Nucleus accumbens (tissue), 56 donors: ENCODE measurements at regions not wholly inside any gene's neighbourhood (a gene's known extent, or its start where the extent isn't known, plus 50 kb on each side); places are given as distances from the start of the nearest gene placed in this dataset.

ENCODE experiments used
- DNase-seq, 56 donors: peaks; one replicate each; lab custom pipeline; 2025; lab: John Stamatoyannopoulos, UW

GRCh38 chr5:85784746-85785145 is 833.0 kb upstream of the COX7C start:
- DNase-seq: no peak

DNA sequence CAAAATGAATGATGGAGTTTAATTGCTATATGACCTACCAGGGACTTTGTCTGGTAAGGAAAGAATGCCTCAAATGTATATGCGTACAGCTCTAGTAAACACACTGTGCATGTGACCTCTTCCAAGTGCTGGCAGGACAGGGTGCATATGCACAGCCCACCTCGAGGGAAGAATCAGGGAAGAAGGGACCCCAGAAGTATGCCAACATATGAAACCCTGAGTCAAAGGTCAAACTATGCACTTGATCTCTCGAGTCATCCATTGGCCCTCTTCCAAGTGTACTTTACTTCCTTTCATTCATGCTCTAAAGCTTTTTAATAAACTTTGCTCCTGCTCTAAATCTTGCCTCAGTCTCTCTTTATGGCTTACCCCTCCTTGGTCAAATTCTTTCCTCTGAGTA is 804.6 kb upstream of the COX7C start:
- no peak for DNase-seq

DNA sequence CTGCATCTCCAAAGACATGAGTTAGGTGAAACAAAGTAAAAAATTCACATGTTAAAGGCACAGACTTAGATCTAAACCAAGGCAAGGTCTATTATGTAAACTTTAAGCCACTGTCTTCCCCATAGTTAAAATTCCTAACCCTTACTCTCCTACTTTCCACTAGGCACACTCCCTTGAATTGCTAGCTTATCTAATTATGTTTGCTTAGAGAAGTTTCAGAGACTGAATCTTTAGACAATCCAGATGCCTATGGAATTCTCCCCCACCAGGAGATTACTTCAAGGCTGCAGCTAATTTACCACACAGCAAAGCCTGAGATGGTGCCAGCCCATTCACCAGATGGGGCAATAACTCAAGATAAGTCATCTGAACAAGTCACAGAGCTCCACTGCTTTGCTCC is 803.1 kb upstream of the COX7C start:
- DNase-seq: no peak

DNA sequence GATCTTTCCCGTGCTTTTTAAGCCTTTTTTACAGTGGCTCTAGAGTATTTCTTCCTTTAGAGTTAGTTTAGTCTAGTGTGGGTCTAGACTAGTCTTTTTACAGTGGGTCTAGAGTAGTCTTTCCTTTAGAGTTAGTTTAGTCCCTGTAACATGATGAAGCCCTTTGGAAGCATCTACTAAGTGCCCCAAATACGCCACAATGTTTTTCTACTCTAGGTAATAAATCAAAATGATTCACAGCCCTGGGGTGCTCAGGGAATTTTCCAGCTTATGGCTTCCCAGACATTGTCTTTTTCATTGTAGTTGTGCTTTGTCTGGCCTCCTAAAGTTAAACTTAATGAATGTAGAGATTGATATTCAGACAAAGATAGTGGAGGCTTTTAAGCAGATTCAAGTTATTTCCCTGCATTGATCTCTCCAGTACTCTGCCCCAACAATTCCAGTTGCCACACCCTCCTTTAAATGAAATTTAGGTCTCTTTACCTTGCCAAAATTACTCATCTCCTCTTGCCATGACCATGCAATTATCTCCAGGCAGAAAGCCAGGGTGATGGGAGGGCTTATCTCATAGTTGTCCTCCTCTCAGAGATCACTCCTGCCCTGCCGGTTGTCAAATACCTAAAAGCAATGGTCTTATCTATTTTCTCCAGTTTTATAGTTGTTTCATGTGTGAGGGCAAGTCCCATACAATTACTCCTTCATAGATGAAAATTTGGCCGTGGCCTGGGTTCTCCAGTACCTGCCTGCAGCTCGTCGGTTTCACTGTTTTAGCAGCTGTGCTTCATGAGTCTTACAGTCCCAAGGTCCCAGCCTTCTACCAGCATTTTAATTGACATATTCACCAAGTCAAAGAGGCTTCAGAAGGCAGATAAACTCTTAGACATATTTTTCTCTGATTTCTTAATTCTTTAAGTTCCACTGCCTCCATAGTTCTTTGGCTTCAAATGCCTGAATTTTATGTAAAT is 794.0 kb upstream of the COX7C start:
- DNase-seq: no peak

DNA sequence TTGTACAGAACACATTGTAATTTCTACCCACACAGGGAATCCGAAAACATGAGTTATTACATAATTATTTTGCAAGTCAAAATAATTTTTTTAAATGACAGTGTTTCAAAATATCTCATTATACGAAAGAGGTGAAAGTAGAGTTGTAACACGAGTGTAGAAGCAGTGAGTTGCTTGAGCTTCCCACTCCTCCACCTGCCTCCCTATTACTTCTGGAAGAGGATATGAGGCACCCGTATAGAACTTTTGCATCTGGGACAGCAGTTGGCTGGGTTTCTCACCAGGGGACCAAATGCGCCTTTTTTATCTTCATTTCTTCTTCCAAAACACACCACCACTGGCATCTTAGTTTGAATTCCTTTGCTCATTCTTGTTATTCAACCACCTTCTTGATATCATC is 779.0 kb upstream of the COX7C start:
- DNase-seq: peak in 3 of 56 donors; percentile 2 to 5 (median 2)

GRCh38 chr5:85841653-85842052 is 776.1 kb upstream of the COX7C start:
- DNase-seq: no peak

DNA sequence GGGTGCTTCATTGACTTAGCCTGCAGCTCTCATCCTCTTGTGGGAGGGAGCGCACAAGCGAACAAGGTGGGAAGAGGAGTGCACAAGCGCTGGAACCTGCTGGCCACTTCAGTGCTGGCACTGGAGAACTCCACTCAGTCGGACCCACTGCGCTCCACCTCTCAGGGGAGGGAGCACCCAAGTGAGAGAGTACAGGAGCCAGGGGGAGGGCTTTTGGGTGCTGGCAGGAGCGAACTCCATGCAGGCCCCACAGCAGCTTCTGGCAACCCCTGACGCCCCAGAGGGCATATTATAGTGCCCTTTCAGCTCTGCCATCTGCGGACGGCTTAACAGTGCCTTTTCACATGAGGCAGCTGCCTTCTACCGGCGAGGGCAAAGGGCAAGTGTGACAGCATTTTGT is 774.2 kb upstream of the COX7C start:
- DNase-seq: peak in 1 of 56 donors; percentile 0

GRCh38 chr5:85849411-85849810 is 768.3 kb upstream of the COX7C start:
- DNase-seq: no peak

DNA sequence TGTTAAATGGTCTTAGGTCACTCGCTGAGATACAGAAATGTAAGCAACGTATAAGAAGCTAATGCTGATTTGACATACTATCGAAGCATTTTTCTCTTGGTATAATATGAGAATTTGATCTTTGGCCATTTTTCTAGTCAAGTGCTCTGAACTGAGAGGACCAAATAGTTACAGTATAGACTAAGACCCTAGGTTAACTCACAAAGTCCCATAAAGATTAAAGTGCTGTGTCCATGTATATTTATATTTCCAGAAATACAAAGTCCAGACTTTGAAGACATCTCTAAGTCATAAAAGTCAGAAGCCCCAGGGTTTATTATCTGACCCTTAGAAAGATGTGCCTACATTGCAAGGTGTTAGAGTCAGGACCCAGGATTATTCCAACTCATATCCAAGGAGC is 752.4 kb upstream of the COX7C start:
- no peak for DNase-seq

GRCh38 chr5:85868070-85868469 is 749.7 kb upstream of the COX7C start:
- DNase-seq: no peak

DNA sequence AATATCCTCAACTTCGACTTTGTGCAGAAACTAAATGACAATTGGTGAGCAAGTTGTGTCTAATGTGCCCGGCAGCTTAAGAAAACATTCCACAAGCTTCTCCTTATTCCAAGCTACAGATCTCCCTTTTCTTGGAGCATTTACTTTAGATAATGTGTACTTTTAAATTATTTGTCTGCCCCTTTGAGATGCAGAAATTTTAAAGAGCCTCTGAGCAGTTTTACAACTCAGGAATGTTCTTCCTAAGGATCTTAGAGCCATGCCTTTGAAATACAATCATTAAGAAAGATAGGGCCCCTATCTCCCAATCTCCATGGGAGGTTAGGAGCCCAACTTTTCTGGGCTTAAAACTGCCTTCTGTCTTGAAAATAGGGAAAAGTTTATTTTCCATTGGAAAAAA is 723.7 kb upstream of the COX7C start:
- no peak for DNase-seq

DNA sequence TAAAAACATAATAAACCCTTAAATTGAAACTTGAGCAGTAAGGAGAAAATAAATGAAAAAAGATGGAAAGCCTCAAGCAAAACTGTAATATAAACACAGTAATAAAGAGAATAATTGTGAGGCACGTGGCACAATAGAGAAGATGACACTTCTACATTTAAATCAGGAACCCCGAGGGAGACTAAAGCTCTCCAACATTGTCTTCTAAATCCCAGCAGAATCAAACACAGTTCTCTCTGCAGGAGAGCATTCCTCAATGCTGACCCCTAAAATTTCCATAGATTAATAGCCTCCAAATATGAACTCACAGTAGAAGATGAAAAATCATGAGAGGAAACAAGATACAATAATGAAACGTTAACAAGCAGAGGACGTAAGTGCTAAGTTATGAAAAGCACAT is 721.2 kb upstream of the COX7C start:
- no peak for DNase-seq

DNA sequence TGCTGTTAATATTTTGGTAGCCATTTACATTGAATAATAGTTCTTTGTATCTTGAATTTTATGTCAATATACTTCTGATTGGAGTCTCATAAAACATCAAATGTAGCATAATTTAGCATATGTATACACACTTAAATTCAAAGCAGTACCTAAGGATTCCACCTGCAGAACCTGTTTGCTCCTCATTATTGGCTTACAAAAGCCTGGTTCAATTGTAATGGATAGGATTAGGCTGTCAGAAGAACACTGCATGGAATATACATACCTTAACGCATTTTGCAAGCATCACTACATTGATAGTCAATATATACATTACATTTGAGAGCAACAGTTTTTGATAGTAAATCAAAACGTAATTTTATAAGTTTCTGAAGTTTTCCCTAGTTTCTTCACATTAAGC is 711.3 kb upstream of the COX7C start:
- DNase-seq: no peak

- no peak for DNase-seq
Observed at GRCh38 chr5:85910335-85910734, 707.4 kb upstream of the COX7C start.

GRCh38 chr5:85920984-85921383 is 696.8 kb upstream of the COX7C start:
- DNase-seq: no peak

GRCh38 chr5:85921590-85921989 is 696.2 kb upstream of the COX7C start:
- DNase-seq: no peak

DNA sequence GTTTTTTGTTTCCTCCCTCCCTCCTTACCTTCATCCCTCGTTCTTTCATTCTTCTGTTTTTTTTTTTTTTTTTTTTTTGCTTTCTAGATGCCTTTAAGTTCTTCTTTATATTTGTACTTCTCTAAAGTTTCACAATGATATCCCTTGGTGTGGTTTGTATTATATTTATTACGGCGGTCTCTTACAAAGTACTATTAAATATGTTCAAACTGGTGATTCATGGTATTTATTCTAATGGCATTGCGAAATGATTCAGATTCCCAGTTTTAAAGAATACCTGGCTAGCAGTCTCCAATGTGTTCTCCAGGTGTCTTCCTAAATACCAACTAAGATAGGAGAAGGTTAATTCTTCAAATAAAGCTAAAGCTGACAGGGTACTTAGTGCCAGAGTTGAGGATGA is 690.1 kb upstream of the COX7C start:
- DNase-seq: no peak

- no peak for DNase-seq
Observed at GRCh38 chr5:85929713-85930112, 688.0 kb upstream of the COX7C start.

DNA sequence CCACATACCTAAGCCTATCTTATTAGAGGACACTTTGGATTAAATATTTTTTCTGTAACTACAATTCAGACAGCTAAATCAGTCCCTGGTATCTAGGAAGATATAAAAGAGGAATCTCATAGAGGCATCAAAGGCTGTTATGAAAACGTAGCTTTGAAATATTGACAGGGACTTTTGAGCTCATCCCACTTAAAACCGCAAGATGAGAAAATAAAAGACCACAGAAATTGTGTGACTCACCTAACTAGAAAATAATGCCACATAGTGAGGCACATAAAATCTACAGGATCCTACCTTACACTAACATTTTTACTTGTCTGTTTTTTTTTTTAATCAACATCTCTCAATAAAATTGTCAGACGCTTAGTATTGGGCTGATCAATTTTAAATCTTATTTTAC is 686.5 kb upstream of the COX7C start:
- no peak for DNase-seq

DNA sequence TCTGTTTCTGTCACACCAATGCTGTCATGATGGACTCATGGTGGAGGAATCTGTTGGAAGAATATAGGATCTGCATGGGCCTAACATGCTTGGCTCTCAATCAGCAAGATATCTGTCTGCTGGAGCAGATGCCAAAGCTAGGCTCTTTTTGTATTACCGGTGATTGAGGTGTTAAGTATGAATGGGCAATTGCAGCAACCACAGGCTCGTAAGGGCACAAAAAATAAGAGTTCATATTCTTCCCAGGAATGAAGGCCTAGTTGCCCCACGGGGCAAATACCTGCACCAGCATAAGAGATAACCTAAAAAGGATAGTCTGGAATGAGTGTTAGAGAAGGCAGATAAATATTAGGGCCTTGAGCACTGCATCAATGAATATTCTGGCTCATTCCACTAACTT is 679.5 kb upstream of the COX7C start:
- DNase-seq: no peak

GRCh38 chr5:85951707-85952210 is 666.0 kb upstream of the COX7C start:
- DNase-seq: no peak

GRCh38 chr5:85952680-85953079 is 665.1 kb upstream of the COX7C start:
- DNase-seq: no peak
